Sigmoid colon (tissue), 6 donors: ENCODE measurements at regions not wholly inside any gene's neighbourhood (a gene's known extent, or its start where the extent isn't known, plus 50 kb on each side); places are given as distances from the start of the nearest gene placed in this dataset.
A peak's percentile ranks its signal among the peaks of the same experiment; 100 is the strongest.
"Not testable (repeated sequence)": the region's sequence is repeated elsewhere in the genome, so short reads cannot be mapped to it uniquely, and the experiment has no call there.

Experiments
- DNase-seq: peaks from one replicate; pipeline ENCODE4 v3.0.0-alpha.2; 2019
- H3K27ac ChIP-seq, 4 donors: fragments of 200-600 bp; sonication (generic); one replicate each; pipeline ENCODE4 v1.5.1; 2016 to 2019; ENCODE audit warnings: mild to moderate bottlenecking in 1 of 4
- H3K27me3 ChIP-seq, 3 donors: fragments of 200-600 bp; sonication (generic); one replicate each; pipeline ENCODE4 v1.5.1; 2019; ENCODE audit warnings: mild to moderate bottlenecking in 1 of 3
- H3K36me3 ChIP-seq, 4 donors: fragments of 200-600 bp; sonication (generic); one replicate each; pipeline ENCODE4 v1.5.1; 2016 to 2019
- H3K4me1 ChIP-seq, 4 donors: fragments of 200-600 bp; sonication (generic); one replicate each; pipeline ENCODE4 v1.5.1; 2017 to 2019
- H3K4me3 ChIP-seq, 4 donors: fragments of 200-600 bp; sonication (generic); one replicate each; pipeline ENCODE4 v1.5.1; 2017 to 2019; ENCODE audit warnings: mild to moderate bottlenecking in 2 of 4, moderate library complexity in 1 of 4
- H3K9me3 ChIP-seq, 4 donors: fragments of 200-600 bp in 3 of 4; sonication (generic) in 3 of 4; one replicate each; pipeline versions ENCODE4 v1.5.1 to v1.6.1; 2013 to 2019
- CTCF ChIP-seq, 4 experiments: fragments of 450-650 bp in 3 of 4; fragments of 200-600 bp in 1 of 4; IDR thresholded peaks; one replicate each; pipeline ENCODE4 v1.5.1; 2016 to 2019; ENCODE audit warnings: antibody characterized with exemption in 4 of 4, mild to moderate bottlenecking in 3 of 4, moderate library complexity in 2 of 4
- EP300 ChIP-seq, 4 donors: sonication (generic); formaldehyde crosslinking; IDR thresholded peaks; one replicate each; pipeline ENCODE4 v1.6.1; 2017; ENCODE audit warnings: antibody characterized with exemption in 4 of 4
- POLR2A ChIP-seq, 2 donors: fragments of 450-650 bp; IDR thresholded peaks; one replicate each; pipeline ENCODE4 v1.6.1; 2016; ENCODE audit warnings: antibody characterized with exemption in 2 of 2, mild to moderate bottlenecking in 2 of 2, moderate library complexity in 2 of 2
- POLR2AphosphoS5 ChIP-seq, 4 donors: sonication (generic); formaldehyde crosslinking; IDR thresholded peaks; one replicate each; pipeline ENCODE4 v1.6.1; 2017; ENCODE audit warnings: antibody characterized with exemption in 4 of 4
- WGBS, 2 donors: extraction: QIAGEN DNeasy Blood & Tissue Kit; methylation state at CpG; one replicate each; pipeline ENCODE4 v1.1.7; 2013; 5-methylcytosine and 5-hydroxymethylcytosine counted together
- intact Hi-C: fragments of 100-400 bp; cut with DNase I; formaldehyde crosslinking; loops from one replicate; pipeline ENCODE4 v1.15.1; 2023
- donor health status: healthy with polysubstance abuse.
- donor health status: healthy.

GRCh38 chr21:17196623-17197022 is 316.2 kb upstream of the CXADR start:
- Histone ChIP-seq H3K36me3 (no peaks in the 10 kb centered on the region), H3K4me3 (no peak overlapping the region), H3K27ac (no peak overlapping the region), H3K4me1 (peaks cover 0 to 15% (median 9%) of the 10 kb centered on the region in 4 donors), H3K27me3 (no peaks in the 10 kb centered on the region), H3K9me3 (peaks cover 0 to 3% (median 1%) of the 10 kb centered on the region in 4 donors)
- DNase-seq: no peak
- TF ChIP-seq POLR2AphosphoS5 (IDR thresholded peaks at IDR 0.05) (no peak), POLR2A (IDR thresholded peaks at IDR 0.05) (no peak), EP300 (IDR thresholded peaks at IDR 0.05) (no peak), CTCF (IDR thresholded peaks at IDR 0.05) (no peak)
- intact Hi-C loops: no loop called here
- 22 to 47% methylated on average over 2 of the region's 2 CpGs for WGBS, 2 donors

DNA sequence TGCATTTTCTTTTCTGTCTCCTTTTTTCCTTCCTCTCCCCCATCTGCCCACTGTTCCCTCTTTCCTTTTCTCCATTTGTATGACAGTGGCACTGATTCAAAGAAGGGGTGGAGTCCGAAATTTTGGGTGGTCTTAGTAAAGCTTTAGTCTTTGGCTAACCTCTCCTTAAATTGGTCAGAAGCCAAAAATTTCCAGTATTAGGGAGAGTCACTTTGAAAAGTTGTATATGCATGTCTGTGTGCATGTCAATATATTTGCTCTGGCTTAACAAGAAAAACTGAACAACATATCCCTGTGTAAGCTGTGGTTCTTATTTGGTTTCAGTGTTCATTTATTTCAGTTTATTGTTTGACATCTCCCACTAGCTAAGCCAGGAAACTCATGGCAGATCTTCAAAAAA is 314.8 kb upstream of the CXADR start:
- no peak overlapping the region for H3K4me3 ChIP-seq
- TF ChIP-seq POLR2A (IDR thresholded peaks at IDR 0.05) (no peak), POLR2AphosphoS5 (IDR thresholded peaks at IDR 0.05) (no peak), CTCF (IDR thresholded peaks at IDR 0.05) (no peak), EP300 (IDR thresholded peaks at IDR 0.05) (no peak)
- H3K27ac ChIP-seq: peak overlapping the region; percentile 14 to 38 (median 22)
- DNase-seq: no peak
- intact Hi-C loops: no loop called here
- H3K27me3 ChIP-seq: no peaks in the 10 kb centered on the region
- H3K36me3 ChIP-seq: no peaks in the 10 kb centered on the region
- 33 to 57% methylated on average over 1 of the region's 1 CpG for WGBS, 2 donors
- H3K4me1 ChIP-seq: peaks cover 0 to 15% (median 9%) of the 10 kb centered on the region in 4 donors
- no peaks in the 10 kb centered on the region for H3K9me3 ChIP-seq

DNA sequence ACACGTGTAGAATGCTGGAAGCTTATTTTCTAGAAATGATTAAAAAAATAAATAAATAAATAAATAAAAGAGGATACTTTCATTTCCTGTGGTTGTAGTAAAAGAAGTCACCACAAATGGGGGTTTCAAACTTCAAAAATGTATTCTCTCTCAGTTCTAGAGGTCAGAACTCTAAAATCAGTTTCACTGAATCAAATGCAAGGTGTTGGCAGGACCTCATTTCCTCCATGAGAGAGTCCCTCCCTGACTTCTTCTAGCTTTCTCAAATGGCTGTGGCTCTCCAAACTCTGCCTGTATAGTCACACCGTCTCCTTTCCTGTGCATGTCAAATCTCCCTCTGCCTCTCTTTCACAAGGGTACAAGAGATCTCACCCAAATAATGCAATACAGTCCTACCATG is 312.6 kb upstream of the CXADR start:
- TF ChIP-seq EP300 (IDR thresholded peaks at IDR 0.05) (no peak), POLR2A (IDR thresholded peaks at IDR 0.05) (no peak), CTCF (IDR thresholded peaks at IDR 0.05) (no peak), POLR2AphosphoS5 (IDR thresholded peaks at IDR 0.05) (no peak)
- H3K4me3 ChIP-seq: no peak overlapping the region
- 80 to 90% methylated on average over 2 of the region's 2 CpGs for WGBS, 2 donors
- no peak overlapping the region for H3K27ac ChIP-seq
- intact Hi-C loops: no loop called here
- H3K36me3 ChIP-seq: no peaks in the 10 kb centered on the region
- peaks cover 0 to 15% (median 9%) of the 10 kb centered on the region in 4 donors for H3K4me1 ChIP-seq
- H3K27me3 ChIP-seq: no peaks in the 10 kb centered on the region
- H3K9me3 ChIP-seq: no peaks in the 10 kb centered on the region
- no peak for DNase-seq

DNA sequence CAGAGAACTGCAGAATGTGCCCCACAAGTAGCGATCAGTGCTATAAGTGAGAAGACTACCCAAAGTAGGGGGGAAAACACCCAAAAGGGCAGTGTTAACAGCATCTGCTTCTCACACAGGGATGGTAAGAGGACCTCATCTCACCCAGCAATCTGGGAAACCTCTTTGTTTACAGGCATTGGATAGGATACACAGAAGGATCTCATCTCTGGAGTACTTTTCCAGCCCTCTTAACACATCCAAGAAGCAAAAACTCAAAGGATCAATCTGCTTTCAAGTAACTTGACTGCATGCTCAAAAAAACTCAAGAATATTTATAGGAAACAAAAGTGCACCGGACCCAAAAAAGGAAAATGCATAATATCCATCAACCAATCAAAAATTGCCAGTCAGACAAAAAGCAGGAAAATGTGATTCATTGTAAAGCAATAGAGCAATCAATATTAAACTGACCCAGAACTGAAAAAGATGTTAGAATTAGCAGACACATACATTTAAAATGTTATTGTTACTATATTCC is 311.0 kb upstream of the CXADR start:
- no peak overlapping the region for H3K27ac ChIP-seq
- H3K27me3 ChIP-seq: no peaks in the 10 kb centered on the region
- intact Hi-C loops: no loop called here
- DNase-seq: no peak
- no peaks in the 10 kb centered on the region for H3K36me3 ChIP-seq
- 80 to 89% methylated on average over 2 of the region's 2 CpGs for WGBS, 2 donors
- TF ChIP-seq CTCF (IDR thresholded peaks at IDR 0.05) (no peak), POLR2AphosphoS5 (IDR thresholded peaks at IDR 0.05) (no peak), EP300 (IDR thresholded peaks at IDR 0.05) (no peak), POLR2A (IDR thresholded peaks at IDR 0.05) (no peak)
- no peaks in the 10 kb centered on the region for H3K9me3 ChIP-seq
- no peak overlapping the region for H3K4me3 ChIP-seq
- peaks cover 0 to 8% (median 5%) of the 10 kb centered on the region in 4 donors for H3K4me1 ChIP-seq

DNA sequence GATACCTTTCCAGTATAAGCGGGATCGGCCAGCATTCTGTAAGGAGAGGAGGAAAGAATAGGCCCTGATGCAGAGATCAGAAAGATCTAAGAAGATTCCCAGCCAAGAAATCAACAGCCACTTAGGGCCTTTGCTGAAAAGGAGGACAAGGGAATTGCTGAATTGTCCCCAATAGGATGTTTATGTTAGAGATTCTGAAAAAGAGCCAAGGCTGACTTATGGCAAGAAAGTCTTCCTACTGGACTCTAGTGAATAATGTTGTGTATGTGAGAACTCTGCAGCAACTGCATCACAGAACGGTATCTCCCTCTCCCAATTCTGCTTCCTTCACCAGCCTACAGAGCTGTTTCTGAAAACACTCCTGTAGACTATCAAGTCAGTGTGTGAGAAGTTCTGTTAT is 298.0 kb upstream of the CXADR start:
- no peaks in the 10 kb centered on the region for H3K9me3 ChIP-seq
- DNase-seq: no peak
- H3K4me3 ChIP-seq: no peak overlapping the region
- no peak overlapping the region for H3K27ac ChIP-seq
- 79 to 90% methylated on average over 3 of the region's 3 CpGs for WGBS, 2 donors
- no peak for TF ChIP-seq POLR2A (IDR thresholded peaks at IDR 0.05)
- no peak for TF ChIP-seq CTCF (IDR thresholded peaks at IDR 0.05)
- no peak for TF ChIP-seq POLR2AphosphoS5 (IDR thresholded peaks at IDR 0.05)
- no peak for TF ChIP-seq EP300 (IDR thresholded peaks at IDR 0.05)
- no peaks in the 10 kb centered on the region for H3K4me1 ChIP-seq
- intact Hi-C loops: no loop called here
- H3K27me3 ChIP-seq: no peaks in the 10 kb centered on the region
- H3K36me3 ChIP-seq: no peaks in the 10 kb centered on the region

DNA sequence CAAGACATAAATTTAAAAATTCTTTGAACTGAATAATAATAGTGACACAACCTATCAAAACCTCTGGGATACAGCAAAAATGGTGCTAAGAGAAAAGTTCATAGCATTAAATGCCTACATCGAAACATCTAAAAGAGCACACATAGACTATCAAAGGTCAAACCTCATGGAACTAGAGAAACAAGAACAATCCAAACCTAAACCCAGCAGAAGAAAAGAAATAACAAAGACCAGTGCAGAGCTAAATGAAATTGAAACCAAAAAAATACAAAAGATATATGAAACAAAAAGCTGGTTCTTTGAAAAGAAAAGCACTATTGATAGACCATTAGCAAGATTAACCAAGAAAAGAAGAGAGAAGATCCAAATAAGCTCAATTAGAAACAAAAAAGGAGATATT is 293.8 kb upstream of the CXADR start:
- H3K27ac ChIP-seq, H3K9me3 ChIP-seq, H3K4me1 ChIP-seq, DNase-seq, H3K4me3 ChIP-seq, H3K36me3 ChIP-seq, H3K27me3 ChIP-seq, intact Hi-C loops: not testable (repeated sequence)
- 85 to 90% methylated on average over 1 of the region's 1 CpG for WGBS, 2 donors
